CD4-positive, alpha-beta memory T cell (primary cell): ENCODE measurements at regions not wholly inside any gene's neighbourhood (a gene's known extent, or its start where the extent isn't known, plus 50 kb on each side); places are given as distances from the start of the nearest gene placed in this dataset.

Experiments used
- CTCF ChIA-PET: fragments of 350-600 bp; sonication (Branson Sonifier 250); formaldehyde crosslinking; loops from one replicate; lab custom pipeline; 2021; ENCODE audit warnings: inconsistent platforms; ENCODE audit not compliant: partially characterized antibody; lab: Charles Lee
- POLR2A ChIA-PET: fragments of 350-600 bp; sonication (Branson Sonifier 250); formaldehyde crosslinking; loops from one replicate; lab custom pipeline; 2021; ENCODE audit not compliant: partially characterized antibody; lab: Charles Lee
- DNase-seq, 5 donors: peaks; one replicate each; pipeline versions ENCODE4 v3.0.0 to v3.0.0-alpha.2; 2020 to 2022; ENCODE audit warnings: mixed read lengths in 1 of 5
- H3K27ac ChIP-seq: one replicate; pipeline ENCODE4 v1.7.0; 2013; ENCODE audit warnings: low read depth, low read length
- H3K27me3 ChIP-seq: 2 replicates; pipeline ENCODE4 v1.7.0; 2013; ENCODE audit warnings: mild to moderate bottlenecking, low read length, moderate library complexity; ENCODE audit not compliant: insufficient read depth
- H3K36me3 ChIP-seq: 2 replicates; pipeline ENCODE4 v1.7.0; 2013; ENCODE audit warnings: mild to moderate bottlenecking, low read length, moderate library complexity; ENCODE audit not compliant: insufficient read depth
- H3K4me1 ChIP-seq: 2 replicates; pipeline ENCODE4 v1.7.0; 2013; ENCODE audit warnings: mild to moderate bottlenecking, low read length, moderate library complexity; ENCODE audit not compliant: insufficient read depth
- H3K4me3 ChIP-seq, 2 donors: one replicate each; pipeline ENCODE4 v1.7.0; 2013; ENCODE audit warnings: low read length in 2 of 2, mild to moderate bottlenecking in 1 of 2
- H3K9me3 ChIP-seq, 2 donors: one replicate each; pipeline ENCODE4 v1.7.0; 2013; ENCODE audit warnings: low read length in 2 of 2, control low read depth in 1 of 2; ENCODE audit not compliant: control insufficient read depth in 1 of 2
- H3K27ac Mint-ChIP-seq, 7 donors: one replicate each; pipeline ENCODE4 v1.8.0; 2020 to 2021; ENCODE audit warnings: mixed read lengths in 7 of 7, mild to moderate bottlenecking in 6 of 7, inconsistent platforms in 3 of 7, moderate library complexity in 3 of 7
- H3K27me3 Mint-ChIP-seq, 2 donors: one replicate each; pipeline ENCODE4 v1.8.0; 2020 to 2021; ENCODE audit warnings: mixed read lengths in 2 of 2
- H3K36me3 Mint-ChIP-seq, 2 donors: one replicate each; pipeline ENCODE4 v1.8.0; 2020 to 2021; ENCODE audit warnings: mixed read lengths in 2 of 2, inconsistent platforms in 1 of 2, mild to moderate bottlenecking in 1 of 2
- H3K4me1 Mint-ChIP-seq, 4 donors: one replicate each; pipeline ENCODE4 v1.8.0; 2020 to 2021; ENCODE audit warnings: mixed read lengths in 4 of 4, mild to moderate bottlenecking in 1 of 4
- H3K4me3 Mint-ChIP-seq, 8 donors: one replicate each; pipeline ENCODE4 v1.8.0; 2020 to 2021; ENCODE audit warnings: mixed read lengths in 8 of 8, mild to moderate bottlenecking in 7 of 8, moderate library complexity in 6 of 8, inconsistent platforms in 3 of 8
- H3K9me3 Mint-ChIP-seq, 8 donors: one replicate each; pipeline ENCODE4 v1.8.0; 2020 to 2021; ENCODE audit warnings: mixed read lengths in 8 of 8, mild to moderate bottlenecking in 5 of 8, inconsistent platforms in 3 of 8, moderate library complexity in 1 of 8
- intact Hi-C: fragments of 100-400 bp; cut with micrococcal nuclease; formaldehyde crosslinking; loops from one replicate; pipeline ENCODE4 v1.15.1; 2023

DNA sequence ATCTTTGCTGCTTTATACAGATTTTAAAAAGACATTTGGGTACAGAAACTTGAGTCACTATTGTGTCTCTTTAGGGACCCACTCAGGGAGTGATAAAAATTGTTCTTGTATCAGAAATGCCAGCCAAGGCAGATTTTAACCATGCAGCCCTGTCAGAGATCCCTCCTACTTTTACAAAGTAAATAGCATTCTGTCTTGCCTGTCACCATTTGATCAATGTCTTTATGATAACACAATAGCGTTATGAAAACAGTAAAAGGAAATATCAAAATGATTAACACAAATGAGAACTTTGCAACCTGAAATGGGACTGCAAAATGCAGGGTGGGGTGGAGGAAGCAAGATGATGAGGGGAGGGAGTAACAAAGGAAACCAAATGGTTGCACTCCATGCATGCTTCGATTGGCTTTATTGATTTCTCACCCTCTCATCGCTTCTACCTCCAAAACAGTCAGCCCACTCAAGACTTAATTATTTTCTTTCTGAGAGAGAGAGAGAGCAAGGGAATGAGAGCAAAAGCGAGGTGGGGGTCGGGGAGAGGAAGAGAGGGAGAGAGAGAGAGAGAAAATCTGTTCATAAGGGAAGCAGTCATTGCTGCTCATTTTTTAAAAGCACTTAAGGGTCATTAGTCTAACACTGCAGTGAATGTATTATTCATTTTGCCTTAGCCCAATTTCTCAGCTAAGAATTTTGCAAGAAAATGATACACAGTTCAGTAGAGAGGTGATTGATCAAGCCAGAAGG lies 576.5 kb downstream of the CSNK1G3 start:
- no peaks in the 10 kb centered on the region for H3K27me3 ChIP-seq
- Mint-ChIP-seq H3K9me3 (peaks cover 0 to 14% (median 7%) of the 10 kb centered on the region in 8 donors), H3K4me3 (no peak overlapping the region), H3K36me3 (no peaks in the 10 kb centered on the region), H3K27ac (no peak overlapping the region), H3K27me3 (no peaks in the 10 kb centered on the region), H3K4me1 (no peaks in the 10 kb centered on the region)
- ChIA-PET CTCF (no interaction called here), POLR2A (no interaction called here)
- no peak for DNase-seq
- H3K36me3 ChIP-seq: no peaks in the 10 kb centered on the region
- no peak overlapping the region for H3K4me3 ChIP-seq
- intact Hi-C loops: no loop called here
- no peaks in the 10 kb centered on the region for H3K4me1 ChIP-seq
- no peak overlapping the region for H3K27ac ChIP-seq
- H3K9me3 ChIP-seq: no peaks in the 10 kb centered on the region

DNA sequence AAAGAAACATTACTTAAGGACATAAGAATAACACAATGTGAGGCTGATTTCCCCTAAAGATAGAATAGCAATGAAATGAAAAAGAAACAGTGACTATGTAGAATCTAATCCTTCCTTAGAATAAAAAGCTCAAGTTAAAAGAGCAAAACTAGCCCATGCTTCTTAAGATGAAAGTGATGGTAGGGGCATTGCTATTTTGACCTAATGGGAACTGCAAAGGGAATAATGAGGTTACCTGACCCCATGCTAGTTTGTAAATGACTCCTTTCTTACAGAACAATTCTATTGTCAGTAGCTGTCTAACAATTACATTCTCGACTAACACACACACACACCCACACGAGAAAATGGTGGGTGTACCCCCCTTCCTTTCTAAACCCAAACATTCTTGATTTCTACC lies 575.8 kb downstream of the CSNK1G3 start:
- no peak overlapping the region for H3K4me3 Mint-ChIP-seq
- H3K9me3 Mint-ChIP-seq: peaks cover 0 to 14% (median 7%) of the 10 kb centered on the region in 8 donors
- no peaks in the 10 kb centered on the region for H3K4me1 Mint-ChIP-seq
- no peaks in the 10 kb centered on the region for H3K27me3 Mint-ChIP-seq
- intact Hi-C loops: no loop called here
- H3K9me3 ChIP-seq: no peaks in the 10 kb centered on the region
- H3K27me3 ChIP-seq: no peaks in the 10 kb centered on the region
- H3K4me1 ChIP-seq: no peaks in the 10 kb centered on the region
- no peak overlapping the region for H3K4me3 ChIP-seq
- CTCF ChIA-PET: no interaction called here
- H3K27ac Mint-ChIP-seq: no peak overlapping the region
- POLR2A ChIA-PET: no interaction called here
- DNase-seq: no peak
- H3K27ac ChIP-seq: no peak overlapping the region
- H3K36me3 ChIP-seq: no peaks in the 10 kb centered on the region
- no peaks in the 10 kb centered on the region for H3K36me3 Mint-ChIP-seq

- intact Hi-C loops: no loop called here
- POLR2A ChIA-PET: no interaction called here
- DNase-seq: no peak
- Histone ChIP-seq H3K36me3 (no peaks in the 10 kb centered on the region), H3K4me3 (no peak overlapping the region), H3K27me3 (no peaks in the 10 kb centered on the region), H3K27ac (no peak overlapping the region), H3K4me1 (no peaks in the 10 kb centered on the region), H3K9me3 (no peaks in the 10 kb centered on the region)
- peaks cover 4 to 18% (median 12%) of the 10 kb centered on the region in 8 donors for H3K9me3 Mint-ChIP-seq
- CTCF ChIA-PET: no interaction called here
- H3K36me3 Mint-ChIP-seq: no peaks in the 10 kb centered on the region
- no peaks in the 10 kb centered on the region for H3K27me3 Mint-ChIP-seq
- H3K4me3 Mint-ChIP-seq: no peak overlapping the region
- no peaks in the 10 kb centered on the region for H3K4me1 Mint-ChIP-seq
- no peak overlapping the region for H3K27ac Mint-ChIP-seq
These were observed 568.3 kb downstream of the CSNK1G3 start for GRCh38 chr5:124080256-124080655.

- Histone ChIP-seq H3K27ac (no peak overlapping the region), H3K36me3 (no peaks in the 10 kb centered on the region), H3K27me3 (no peaks in the 10 kb centered on the region), H3K4me3 (no peak overlapping the region), H3K9me3 (no peaks in the 10 kb centered on the region), H3K4me1 (no peaks in the 10 kb centered on the region)
- no peak for DNase-seq
- Mint-ChIP-seq H3K27me3 (no peaks in the 10 kb centered on the region), H3K4me3 (no peak overlapping the region), H3K9me3 (peaks cover 4 to 18% (median 9%) of the 10 kb centered on the region in 8 donors), H3K4me1 (no peaks in the 10 kb centered on the region), H3K36me3 (no peaks in the 10 kb centered on the region), H3K27ac (no peak overlapping the region)
- POLR2A ChIA-PET: no interaction called here
- CTCF ChIA-PET: no interaction called here
- intact Hi-C loops: no loop called here
These were observed 567.1 kb downstream of the CSNK1G3 start for GRCh38 chr5:124079062-124079461.

GRCh38 chr5:124074500-124074899 lies 562.5 kb downstream of the CSNK1G3 start:
- Mint-ChIP-seq H3K27ac (no peak overlapping the region), H3K4me3 (no peak overlapping the region), H3K36me3 (no peaks in the 10 kb centered on the region), H3K27me3 (no peaks in the 10 kb centered on the region), H3K9me3 (peaks cover 4 to 15% (median 7%) of the 10 kb centered on the region in 8 donors), H3K4me1 (no peaks in the 10 kb centered on the region)
- no peaks in the 10 kb centered on the region for H3K36me3 ChIP-seq
- no peaks in the 10 kb centered on the region for H3K27me3 ChIP-seq
- intact Hi-C loops: no loop called here
- no peaks in the 10 kb centered on the region for H3K9me3 ChIP-seq
- CTCF ChIA-PET: no interaction called here
- no peak overlapping the region for H3K27ac ChIP-seq
- H3K4me1 ChIP-seq: no peaks in the 10 kb centered on the region
- DNase-seq: no peak
- H3K4me3 ChIP-seq: no peak overlapping the region
- POLR2A ChIA-PET: no interaction called here

GRCh38 chr5:124072570-124072969 lies 560.6 kb downstream of the CSNK1G3 start:
- Histone ChIP-seq H3K27me3 (no peaks in the 10 kb centered on the region), H3K36me3 (no peaks in the 10 kb centered on the region), H3K9me3 (no peaks in the 10 kb centered on the region), H3K4me3 (no peak overlapping the region), H3K27ac (no peak overlapping the region), H3K4me1 (no peaks in the 10 kb centered on the region)
- intact Hi-C loops: no loop called here
- DNase-seq: no peak
- Mint-ChIP-seq H3K27me3 (no peaks in the 10 kb centered on the region), H3K36me3 (no peaks in the 10 kb centered on the region), H3K27ac (no peak overlapping the region), H3K4me1 (no peaks in the 10 kb centered on the region), H3K9me3 (peaks cover 0 to 10% (median 4%) of the 10 kb centered on the region in 8 donors), H3K4me3 (no peak overlapping the region)
- ChIA-PET POLR2A (no interaction called here), CTCF (no interaction called here)

DNA sequence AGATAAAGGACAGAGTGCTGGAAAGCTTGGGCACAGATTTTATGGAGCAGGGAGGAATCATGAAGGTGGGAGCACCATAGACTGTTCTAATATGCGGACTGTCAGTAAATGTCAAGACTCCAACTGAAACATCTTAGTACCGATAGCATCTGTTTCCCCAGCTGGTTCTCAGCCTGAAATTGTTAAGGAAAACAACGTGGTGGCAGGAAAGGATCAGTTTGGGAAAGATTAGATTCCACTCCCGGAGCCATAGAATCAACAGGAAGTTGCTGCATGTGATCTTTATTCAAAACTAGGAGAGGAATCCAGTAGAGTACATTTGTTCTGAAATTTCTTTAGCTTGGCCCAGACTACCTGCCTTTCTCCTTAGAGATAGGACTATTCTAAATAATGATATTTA lies 559.1 kb downstream of the CSNK1G3 start:
- H3K36me3 Mint-ChIP-seq: no peaks in the 10 kb centered on the region
- no peaks in the 10 kb centered on the region for H3K27me3 ChIP-seq
- no peak overlapping the region for H3K4me3 ChIP-seq
- DNase-seq: no peak
- H3K4me3 Mint-ChIP-seq: no peak overlapping the region
- no peaks in the 10 kb centered on the region for H3K36me3 ChIP-seq
- H3K27ac ChIP-seq: no peak overlapping the region
- H3K4me1 ChIP-seq: no peaks in the 10 kb centered on the region
- ChIA-PET POLR2A (no interaction called here), CTCF (no interaction called here)
- no peak overlapping the region for H3K27ac Mint-ChIP-seq
- peaks cover 0 to 4% of the 10 kb centered on the region in 2 donors for H3K9me3 ChIP-seq
- H3K27me3 Mint-ChIP-seq: no peaks in the 10 kb centered on the region
- H3K4me1 Mint-ChIP-seq: no peaks in the 10 kb centered on the region
- intact Hi-C loops: no loop called here
- H3K9me3 Mint-ChIP-seq: peaks cover 0 to 7% (median 3%) of the 10 kb centered on the region in 8 donors
